Skeletal muscle tissue (tissue), 3 donors: ENCODE measurements at regions not wholly inside any gene's neighbourhood (a gene's known extent, or its start where the extent isn't known, plus 50 kb on each side); places are given as distances from the start of the nearest gene placed in this dataset.

ENCODE experiments used
- H3K27ac ChIP-seq: one replicate; pipeline ENCODE4 v1.7.0; 2013; ENCODE audit warnings: mild to moderate bottlenecking, low read depth, low read length, inconsistent platforms
- H3K27me3 ChIP-seq, 3 donors: one replicate each; pipeline ENCODE4 v1.7.0; 2013; ENCODE audit warnings: low read length in 3 of 3; ENCODE audit not compliant: control insufficient read depth in 3 of 3, insufficient read depth in 3 of 3
- H3K36me3 ChIP-seq, 3 donors: one replicate each; pipeline ENCODE4 v1.7.0; 2013; ENCODE audit warnings: low read length in 3 of 3; ENCODE audit not compliant: control insufficient read depth in 3 of 3, insufficient read depth in 3 of 3
- H3K4me1 ChIP-seq, 3 donors: one replicate each; pipeline ENCODE4 v1.7.0; 2013; ENCODE audit warnings: low read length in 3 of 3, mild to moderate bottlenecking in 3 of 3; ENCODE audit not compliant: control insufficient read depth in 3 of 3, insufficient read depth in 3 of 3
- H3K4me3 ChIP-seq, 3 donors: one replicate each; pipeline ENCODE4 v1.7.0; 2013; ENCODE audit warnings: low read length in 3 of 3
- H3K9ac ChIP-seq, 3 donors: one replicate each; pipeline ENCODE4 v1.7.0; 2013; ENCODE audit warnings: low read length in 3 of 3, mild to moderate bottlenecking in 3 of 3, moderate library complexity in 2 of 3, low read depth in 1 of 3
- H3K9me3 ChIP-seq, 3 donors: one replicate each; pipeline ENCODE4 v1.7.0; 2013; ENCODE audit warnings: low read length in 3 of 3; ENCODE audit not compliant: control insufficient read depth in 3 of 3
- donor health status: Osteomylitis.

DNA sequence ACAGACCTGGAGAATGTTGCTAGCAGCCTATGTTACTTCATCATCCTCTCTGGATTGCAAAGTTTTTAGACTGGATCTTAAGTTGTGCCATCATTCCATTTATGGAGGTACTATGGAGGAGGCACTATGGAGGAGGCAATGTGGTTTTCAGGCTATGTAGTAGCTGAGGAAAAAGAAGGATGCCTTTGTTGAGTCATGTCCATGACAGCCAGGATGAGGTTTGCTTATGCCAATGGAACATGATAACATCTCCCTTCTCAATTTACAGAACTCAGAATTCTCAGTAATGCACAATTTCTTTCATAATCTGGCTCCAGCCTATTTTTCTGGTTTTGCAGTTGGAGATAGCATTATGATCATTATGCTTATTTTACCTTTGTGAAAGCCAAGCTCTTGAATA is 65.9 kb upstream of the TMEM108 start:
- Histone ChIP-seq H3K4me3 (no peak overlapping the region), H3K36me3 (no peaks in the 10 kb centered on the region), H3K9ac (no peak overlapping the region), H3K4me1 (no peaks in the 10 kb centered on the region), H3K9me3 (no peaks in the 10 kb centered on the region), H3K27ac (no peak overlapping the region), H3K27me3 (no peaks in the 10 kb centered on the region)

DNA sequence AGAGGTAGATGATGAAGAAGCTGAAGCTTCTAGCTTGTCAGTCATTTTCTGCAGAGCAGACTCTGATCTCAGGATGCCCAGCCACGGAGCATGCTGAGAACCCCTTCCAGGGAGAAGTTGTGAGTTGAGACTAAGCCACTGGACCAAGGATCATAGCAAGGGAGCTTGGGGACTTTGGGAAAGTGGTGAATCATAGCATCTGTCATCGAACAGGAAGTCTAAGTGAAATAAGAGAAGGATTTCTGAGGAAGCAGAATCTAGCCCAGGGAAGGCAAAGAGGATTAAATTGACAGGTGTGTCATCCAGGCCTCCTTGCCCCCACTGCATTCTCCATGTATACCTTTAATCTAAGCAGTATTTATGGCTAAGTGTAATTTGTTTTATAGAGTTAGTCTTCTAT is 71.8 kb upstream of the TMEM108 start:
- Histone ChIP-seq H3K36me3 (no peaks in the 10 kb centered on the region), H3K4me1 (no peaks in the 10 kb centered on the region), H3K4me3 (no peak overlapping the region), H3K9me3 (no peaks in the 10 kb centered on the region), H3K9ac (no peak overlapping the region), H3K27ac (no peak overlapping the region), H3K27me3 (no peaks in the 10 kb centered on the region)

DNA sequence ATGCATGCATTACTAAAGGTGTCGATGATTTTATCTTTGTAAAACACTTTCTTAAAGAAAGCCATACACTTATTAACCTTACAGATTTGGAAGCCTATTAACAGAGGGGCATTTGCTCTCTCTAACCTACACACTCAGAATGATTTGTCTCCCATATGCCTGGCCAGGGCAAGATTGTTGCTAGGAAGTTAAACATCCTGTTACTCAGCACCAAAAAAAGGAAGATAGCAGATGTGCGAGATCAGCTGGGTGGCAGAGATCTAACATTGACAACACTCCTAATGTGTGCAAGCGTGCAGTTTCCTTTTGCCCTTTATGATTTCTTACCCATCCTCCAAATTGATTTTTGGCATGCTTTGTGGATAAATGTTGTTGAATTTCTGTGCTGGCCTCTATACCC is 73.9 kb upstream of the TMEM108 start:
- H3K27me3 ChIP-seq: no peaks in the 10 kb centered on the region
- no peak overlapping the region for H3K27ac ChIP-seq
- no peaks in the 10 kb centered on the region for H3K4me1 ChIP-seq
- no peak overlapping the region for H3K4me3 ChIP-seq
- H3K9me3 ChIP-seq: no peaks in the 10 kb centered on the region
- H3K9ac ChIP-seq: no peak overlapping the region
- no peaks in the 10 kb centered on the region for H3K36me3 ChIP-seq

DNA sequence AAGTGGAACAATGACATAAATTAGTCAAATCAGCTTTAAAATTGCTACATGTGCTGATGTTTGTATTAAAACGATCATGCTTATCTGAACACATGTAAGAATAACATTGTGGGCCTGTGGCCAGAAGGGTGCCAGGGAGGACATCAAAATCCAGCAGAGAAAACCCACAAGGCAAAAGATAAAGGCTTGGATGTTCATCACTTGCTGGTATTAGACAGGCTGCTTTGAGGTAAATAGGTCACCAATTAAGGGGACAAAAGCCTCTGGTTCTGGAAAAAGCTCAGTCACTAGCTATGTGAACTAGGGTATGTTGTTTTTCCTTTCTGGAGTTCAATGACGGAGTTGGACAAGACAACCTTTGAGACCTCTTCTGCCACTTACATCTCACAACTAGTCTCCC is 74.4 kb upstream of the TMEM108 start:
- Histone ChIP-seq H3K4me3 (no peak overlapping the region), H3K4me1 (no peaks in the 10 kb centered on the region), H3K9me3 (no peaks in the 10 kb centered on the region), H3K9ac (no peak overlapping the region), H3K27ac (no peak overlapping the region), H3K36me3 (no peaks in the 10 kb centered on the region), H3K27me3 (no peaks in the 10 kb centered on the region)

DNA sequence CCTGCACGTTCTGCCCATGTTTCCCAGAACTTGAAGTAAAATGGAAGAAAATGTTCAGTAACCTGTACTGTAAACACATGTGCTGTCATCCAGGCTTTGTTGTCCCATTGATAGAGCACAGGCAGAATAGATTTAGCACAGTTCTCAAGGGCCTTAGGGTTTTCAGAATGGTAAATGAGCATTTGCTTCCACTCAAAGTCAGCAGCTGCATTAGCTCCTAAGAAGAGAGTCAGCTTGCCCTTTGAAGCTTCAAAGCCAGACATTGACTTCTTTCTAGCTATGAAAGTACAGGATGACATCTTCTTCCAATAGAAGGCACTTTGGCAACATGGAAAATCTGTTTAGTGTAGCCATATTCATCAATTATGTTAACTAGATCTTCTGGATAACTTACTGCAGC is 76.2 kb upstream of the TMEM108 start:
- Histone ChIP-seq H3K27ac (no peak overlapping the region), H3K9ac (no peak overlapping the region), H3K9me3 (no peaks in the 10 kb centered on the region), H3K36me3 (no peaks in the 10 kb centered on the region), H3K4me3 (no peak overlapping the region), H3K27me3 (no peaks in the 10 kb centered on the region), H3K4me1 (no peaks in the 10 kb centered on the region)

DNA sequence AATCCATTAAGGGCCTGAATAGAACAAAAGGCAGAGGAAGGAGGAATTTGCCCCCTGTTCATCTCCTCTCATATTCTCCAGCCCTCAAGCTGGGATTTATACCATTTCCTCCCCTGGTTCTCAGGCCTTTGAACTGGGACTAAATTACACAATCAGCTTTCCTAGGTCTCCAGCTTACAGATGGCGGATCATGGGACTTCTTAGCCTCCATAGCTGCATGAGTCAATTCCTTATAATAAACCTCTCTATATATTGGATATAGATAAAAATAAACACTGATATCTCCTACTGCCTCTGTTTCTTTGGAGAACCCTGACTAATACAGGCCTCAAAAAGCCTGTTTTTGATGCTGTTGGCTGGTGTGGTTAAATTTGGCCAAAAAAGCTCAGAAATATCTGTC is 84.5 kb upstream of the TMEM108 start:
- Histone ChIP-seq H3K27ac (no peak overlapping the region), H3K36me3 (no peaks in the 10 kb centered on the region), H3K4me3 (no peak overlapping the region), H3K4me1 (no peaks in the 10 kb centered on the region), H3K27me3 (no peaks in the 10 kb centered on the region), H3K9ac (no peak overlapping the region), H3K9me3 (no peaks in the 10 kb centered on the region)

DNA sequence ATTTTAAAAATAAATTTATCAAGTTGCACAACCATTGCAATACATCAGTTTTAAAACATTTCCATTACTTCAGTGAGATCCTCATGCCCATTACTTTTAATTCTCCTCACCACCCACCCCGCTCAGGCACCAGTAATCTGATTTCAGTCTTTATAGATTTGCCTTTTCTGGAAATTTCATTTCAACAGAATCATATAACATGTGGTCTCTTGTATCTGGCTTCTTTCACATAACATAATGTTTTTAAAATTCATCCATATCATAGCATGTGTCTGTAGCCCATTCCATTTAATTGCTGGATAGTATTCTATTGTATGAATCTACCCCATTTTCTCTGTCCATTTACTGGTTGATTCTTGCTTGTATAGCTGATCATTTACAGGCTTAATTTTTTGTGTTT is 110.3 kb upstream of the TMEM108 start:
- H3K9ac ChIP-seq: no peak overlapping the region
- no peaks in the 10 kb centered on the region for H3K9me3 ChIP-seq
- no peak overlapping the region for H3K27ac ChIP-seq
- H3K4me3 ChIP-seq: no peak overlapping the region
- no peaks in the 10 kb centered on the region for H3K36me3 ChIP-seq
- no peaks in the 10 kb centered on the region for H3K27me3 ChIP-seq
- no peaks in the 10 kb centered on the region for H3K4me1 ChIP-seq

DNA sequence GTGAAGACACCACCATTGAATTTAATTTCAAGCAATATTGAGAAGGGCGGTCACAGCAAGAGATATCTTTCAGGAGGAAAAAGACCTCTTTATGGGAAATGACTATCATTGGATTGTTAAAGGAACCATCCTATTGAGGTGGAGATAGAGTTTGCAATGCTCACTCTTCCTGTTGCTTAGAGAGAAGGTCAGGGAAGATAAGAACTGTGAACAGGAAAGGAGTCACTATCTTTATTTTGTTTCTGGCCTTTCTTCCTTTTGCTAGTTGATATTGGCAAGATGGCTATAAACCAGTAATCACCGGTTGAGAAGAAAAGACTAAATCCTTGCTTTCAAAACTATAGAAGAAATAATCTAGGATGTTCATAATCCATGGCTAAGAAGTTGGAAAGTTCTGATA is 112.1 kb upstream of the TMEM108 start:
- no peak overlapping the region for H3K9ac ChIP-seq
- no peak overlapping the region for H3K4me3 ChIP-seq
- no peaks in the 10 kb centered on the region for H3K9me3 ChIP-seq
- H3K4me1 ChIP-seq: no peaks in the 10 kb centered on the region
- no peaks in the 10 kb centered on the region for H3K27me3 ChIP-seq
- no peak overlapping the region for H3K27ac ChIP-seq
- H3K36me3 ChIP-seq: no peaks in the 10 kb centered on the region

DNA sequence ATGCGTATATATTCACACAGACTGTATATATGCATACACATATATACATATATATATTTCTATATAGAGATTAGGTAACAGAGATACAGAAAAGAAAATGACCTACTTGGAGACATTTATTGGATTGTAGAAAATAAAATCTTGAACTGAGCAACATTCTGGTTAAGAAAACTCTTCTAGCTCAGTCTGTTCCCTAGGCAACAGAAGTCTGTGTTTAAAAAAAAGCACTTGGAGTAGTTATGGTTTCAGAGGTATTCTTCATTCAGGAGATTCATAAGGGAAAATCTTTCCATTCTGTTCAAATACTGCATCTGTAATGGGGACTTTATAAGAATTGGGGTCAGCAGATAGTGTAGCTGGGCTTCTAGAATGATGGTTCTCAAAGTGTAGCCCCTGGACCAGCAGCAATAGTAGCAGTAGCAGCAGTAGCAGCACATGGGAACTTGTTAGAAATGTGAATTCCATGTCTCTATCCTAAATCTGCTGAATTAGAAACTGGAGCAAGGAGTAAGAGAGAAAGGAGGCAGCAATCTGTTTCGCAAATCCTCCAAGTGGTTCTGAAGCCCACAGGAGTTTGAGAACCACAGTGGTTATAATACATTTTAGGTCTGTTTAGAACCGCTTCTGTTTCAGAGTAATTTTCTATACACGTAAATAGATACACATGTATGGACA is 112.8 kb upstream of the TMEM108 start:
- Histone ChIP-seq H3K27ac (no peak overlapping the region), H3K4me1 (no peaks in the 10 kb centered on the region), H3K4me3 (no peak overlapping the region), H3K9ac (no peak overlapping the region), H3K36me3 (no peaks in the 10 kb centered on the region), H3K9me3 (no peaks in the 10 kb centered on the region), H3K27me3 (no peaks in the 10 kb centered on the region)

DNA sequence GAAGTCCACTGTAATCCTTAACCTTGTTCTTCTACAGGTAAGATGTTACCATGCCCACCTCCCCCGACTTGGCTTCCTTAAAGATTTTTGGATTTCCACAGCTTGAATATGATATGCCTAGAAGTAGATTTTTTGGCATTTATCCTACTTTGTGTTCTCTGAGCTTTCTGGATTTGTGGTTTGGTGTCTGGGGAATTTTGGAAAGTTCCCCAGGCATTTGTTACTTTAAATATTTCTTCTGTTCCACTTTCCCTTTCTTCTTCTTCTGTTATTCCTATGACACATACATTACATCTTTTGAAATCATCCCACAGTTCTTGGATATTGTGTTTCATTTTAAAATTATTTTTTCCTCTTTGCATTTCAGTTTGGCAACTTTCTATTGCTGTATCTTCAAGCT is 122.1 kb upstream of the TMEM108 start:
- Histone ChIP-seq H3K4me3 (no peak overlapping the region), H3K27me3 (no peaks in the 10 kb centered on the region), H3K9me3 (no peaks in the 10 kb centered on the region), H3K27ac (no peak overlapping the region), H3K9ac (no peak overlapping the region), H3K36me3 (no peaks in the 10 kb centered on the region), H3K4me1 (no peaks in the 10 kb centered on the region)

DNA sequence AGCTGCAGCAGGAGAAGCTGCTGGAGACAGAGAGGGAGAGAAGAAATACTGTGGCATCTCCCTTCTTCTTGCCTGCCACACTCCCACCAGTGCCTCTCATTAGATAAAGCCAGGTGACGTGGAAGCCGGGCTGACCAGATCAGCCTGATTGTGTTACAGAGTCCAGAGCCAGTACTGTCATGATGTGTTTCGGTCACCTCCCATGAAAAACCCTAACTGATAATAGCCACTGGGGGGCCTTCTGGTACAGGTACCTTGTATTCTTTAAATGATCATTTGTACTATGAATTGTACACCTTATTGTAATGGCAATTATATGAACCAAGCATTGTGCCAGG is 125.8 kb upstream of the TMEM108 start:
- Histone ChIP-seq H3K27ac (peak overlapping the region; percentile 41), H3K4me3 (no peak overlapping the region), H3K9me3 (no peaks in the 10 kb centered on the region), H3K4me1 (no peaks in the 10 kb centered on the region), H3K9ac (no peak overlapping the region), H3K36me3 (no peaks in the 10 kb centered on the region), H3K27me3 (no peaks in the 10 kb centered on the region)
